MM.1S (cell line): ENCODE measurements at regions not wholly inside any gene's neighbourhood (a gene's known extent, or its start where the extent isn't known, plus 50 kb on each side); places are given as distances from the start of the nearest gene placed in this dataset.

ENCODE experiments used
- CTCF ChIP-seq: fragments of 300-600 bp; sonication (generic); IDR thresholded peaks from 2 replicates; pipeline ENCODE4 v1.5.1; 2016; ENCODE audit warnings: antibody characterized with exemption, low read length, mixed read lengths
- EZH2 ChIP-seq: fragments of 300-600 bp; sonication (generic); optimal IDR thresholded peaks from 2 replicates; pipeline ENCODE3; 2017; ENCODE audit warnings: low read depth, mild to moderate bottlenecking, antibody characterized with exemption, low read length, mixed read lengths
- EZH2phosphoT487 ChIP-seq: fragments of 300-600 bp; sonication (generic); IDR thresholded peaks from 2 replicates; pipeline ENCODE4 v1.6.1; 2018; ENCODE audit warnings: antibody characterized with exemption, low read length

- no peak for TF ChIP-seq CTCF
- TF ChIP-seq EZH2phosphoT487 = no peak
- TF ChIP-seq EZH2 = no peak
Observed at GRCh38 chr2:19033240-19033639, 325.2 kb downstream of the OSR1 start.
